ENCODE measurements at regions not wholly inside any gene's neighbourhood (a gene's known extent, or its start where the extent isn't known, plus 50 kb on each side); places are given as distances from the start of the nearest gene placed in this dataset.

- CTCF ChIA-PET: no interaction called here
- Mint-ChIP-seq H3K27me3 (peaks cover 5% of the 10 kb centered on the region), H3K4me3 (no peak overlapping the region), H3K36me3 (no peaks in the 10 kb centered on the region), H3K9me3 (no peaks in the 10 kb centered on the region), H3K4me1 (no peaks in the 10 kb centered on the region), H3K27ac (no peak overlapping the region)
- no peak for DNase-seq
These were observed 147.2 kb upstream of the GSC start for GRCh38 chr14:94917041-94917600.

- Mint-ChIP-seq H3K4me1 (no peaks in the 10 kb centered on the region), H3K27ac (no peak overlapping the region), H3K4me3 (no peak overlapping the region), H3K9me3 (no peaks in the 10 kb centered on the region), H3K36me3 (no peaks in the 10 kb centered on the region), H3K27me3 (peaks cover 9% of the 10 kb centered on the region)
- no peak for DNase-seq
- CTCF ChIA-PET: no interaction called here
These were observed 144.3 kb upstream of the GSC start for GRCh38 chr14:94914191-94914590.

GRCh38 chr14:94907626-94908261 is 137.8 kb upstream of the GSC start:
- Mint-ChIP-seq H3K4me3 (no peak overlapping the region), H3K9me3 (no peaks in the 10 kb centered on the region), H3K27ac (no peak overlapping the region), H3K4me1 (no peaks in the 10 kb centered on the region), H3K27me3 (peaks cover 24% of the 10 kb centered on the region), H3K36me3 (no peaks in the 10 kb centered on the region)
- DNase-seq: no peak
- CTCF ChIA-PET: interaction anchor here (0.9 kb wide), 1 partner anchor 366 kb away, joined by 3 read pairs; no protein-coding TSS in a partner anchor

- Mint-ChIP-seq H3K9me3 (no peaks in the 10 kb centered on the region), H3K4me1 (no peaks in the 10 kb centered on the region), H3K27ac (no peak overlapping the region), H3K27me3 (peaks cover 24% of the 10 kb centered on the region), H3K36me3 (no peaks in the 10 kb centered on the region), H3K4me3 (no peak overlapping the region)
- no peak for DNase-seq
- CTCF ChIA-PET: interaction anchor here (0.9 kb wide), 1 partner anchor 366 kb away, joined by 3 read pairs; no protein-coding TSS in a partner anchor
These were observed 137.2 kb upstream of the GSC start for GRCh38 chr14:94906991-94907587.

- Mint-ChIP-seq H3K4me1 (no peaks in the 10 kb centered on the region), H3K9me3 (no peaks in the 10 kb centered on the region), H3K27me3 (peaks cover 24% of the 10 kb centered on the region), H3K27ac (no peak overlapping the region), H3K4me3 (no peak overlapping the region), H3K36me3 (no peaks in the 10 kb centered on the region)
- CTCF ChIA-PET: interaction anchor here (0.9 kb wide), 1 partner anchor 365 kb away, joined by 3 read pairs; no protein-coding TSS in a partner anchor
- DNase-seq: no peak
These were observed 136.7 kb upstream of the GSC start for GRCh38 chr14:94906577-94906976.

- DNase-seq: no peak
These were observed 134.7 kb upstream of the GSC start for GRCh38 chr14:94904636-94905035.

GRCh38 chr14:94903883-94904282 is 134.0 kb upstream of the GSC start:
- peaks cover 26% of the 10 kb centered on the region for H3K27me3 Mint-ChIP-seq
- CTCF ChIA-PET: interaction anchor here (1.4 kb wide), 1 partner anchor 292 kb away, joined by 4 read pairs; no protein-coding TSS in a partner anchor
- DNase-seq: no peak
- H3K4me3 Mint-ChIP-seq: no peak overlapping the region
- H3K36me3 Mint-ChIP-seq: no peaks in the 10 kb centered on the region
- no peaks in the 10 kb centered on the region for H3K9me3 Mint-ChIP-seq
- H3K4me1 Mint-ChIP-seq: no peaks in the 10 kb centered on the region
- no peak overlapping the region for H3K27ac Mint-ChIP-seq

More at GRCh38 chr14:94904636-94905035, 134.7 kb upstream of the GSC start:
- H3K27ac Mint-ChIP-seq: no peak overlapping the region
- no peaks in the 10 kb centered on the region for H3K9me3 Mint-ChIP-seq
- H3K27me3 Mint-ChIP-seq: peaks cover 26% of the 10 kb centered on the region
- H3K4me1 Mint-ChIP-seq: no peaks in the 10 kb centered on the region
- H3K36me3 Mint-ChIP-seq: no peaks in the 10 kb centered on the region
- no peak overlapping the region for H3K4me3 Mint-ChIP-seq
- CTCF ChIA-PET: interaction anchor here (1.4 kb wide), 1 partner anchor 291 kb away, joined by 4 read pairs; no protein-coding TSS in a partner anchor

- Mint-ChIP-seq H3K27me3 (peaks cover 26% of the 10 kb centered on the region), H3K9me3 (no peaks in the 10 kb centered on the region), H3K36me3 (no peaks in the 10 kb centered on the region), H3K27ac (no peak overlapping the region), H3K4me1 (no peaks in the 10 kb centered on the region), H3K4me3 (no peak overlapping the region)
- CTCF ChIA-PET: interaction anchor here (1.4 kb wide), 1 partner anchor 292 kb away, joined by 4 read pairs; no protein-coding TSS in a partner anchor
- no peak for DNase-seq
These were observed 133.4 kb upstream of the GSC start for GRCh38 chr14:94903338-94903737.

GRCh38 chr14:94897561-94897960 is 127.6 kb upstream of the GSC start:
- H3K36me3 Mint-ChIP-seq: no peaks in the 10 kb centered on the region
- no peak overlapping the region for H3K27ac Mint-ChIP-seq
- peaks cover 7% of the 10 kb centered on the region for H3K27me3 Mint-ChIP-seq
- no peak overlapping the region for H3K4me3 Mint-ChIP-seq
- DNase-seq: no peak
- H3K4me1 Mint-ChIP-seq: no peaks in the 10 kb centered on the region
- CTCF ChIA-PET: no interaction called here
- H3K9me3 Mint-ChIP-seq: no peaks in the 10 kb centered on the region

GRCh38 chr14:94897082-94897481 is 127.2 kb upstream of the GSC start:
- no peak for DNase-seq
- H3K27me3 Mint-ChIP-seq: peaks cover 7% of the 10 kb centered on the region
- no peaks in the 10 kb centered on the region for H3K4me1 Mint-ChIP-seq
- no peak overlapping the region for H3K4me3 Mint-ChIP-seq
- CTCF ChIA-PET: no interaction called here
- no peaks in the 10 kb centered on the region for H3K9me3 Mint-ChIP-seq
- H3K27ac Mint-ChIP-seq: no peak overlapping the region
- no peaks in the 10 kb centered on the region for H3K36me3 Mint-ChIP-seq

- Mint-ChIP-seq H3K36me3 (no peaks in the 10 kb centered on the region), H3K4me3 (no peak overlapping the region), H3K9me3 (no peaks in the 10 kb centered on the region), H3K4me1 (no peaks in the 10 kb centered on the region), H3K27me3 (no peaks in the 10 kb centered on the region), H3K27ac (no peak overlapping the region)
- DNase-seq: no peak
- CTCF ChIA-PET: no interaction called here
These were observed 123.7 kb upstream of the GSC start for GRCh38 chr14:94893411-94894160.

- peaks cover 3% of the 10 kb centered on the region for H3K27me3 Mint-ChIP-seq
- H3K4me1 Mint-ChIP-seq: no peaks in the 10 kb centered on the region
- DNase-seq: no peak
- CTCF ChIA-PET: no interaction called here
- no peak overlapping the region for H3K4me3 Mint-ChIP-seq
- H3K36me3 Mint-ChIP-seq: no peaks in the 10 kb centered on the region
- no peaks in the 10 kb centered on the region for H3K9me3 Mint-ChIP-seq
- no peak overlapping the region for H3K27ac Mint-ChIP-seq
These were observed 120.9 kb upstream of the GSC start for GRCh38 chr14:94890785-94891184.

GRCh38 chr14:94889520-94890312 is 119.8 kb upstream of the GSC start:
- H3K36me3 Mint-ChIP-seq: no peaks in the 10 kb centered on the region
- peaks cover 3% of the 10 kb centered on the region for H3K27me3 Mint-ChIP-seq
- H3K9me3 Mint-ChIP-seq: no peaks in the 10 kb centered on the region
- H3K4me1 Mint-ChIP-seq: no peaks in the 10 kb centered on the region
- DNase-seq: no peak
- H3K27ac Mint-ChIP-seq: no peak overlapping the region
- H3K4me3 Mint-ChIP-seq: no peak overlapping the region
- CTCF ChIA-PET: no interaction called here

- DNase-seq: no peak
- Mint-ChIP-seq H3K4me1 (no peaks in the 10 kb centered on the region), H3K36me3 (no peaks in the 10 kb centered on the region), H3K27me3 (peaks cover 3% of the 10 kb centered on the region), H3K4me3 (no peak overlapping the region), H3K27ac (no peak overlapping the region), H3K9me3 (no peaks in the 10 kb centered on the region)
- CTCF ChIA-PET: no interaction called here
These were observed 118.2 kb upstream of the GSC start for GRCh38 chr14:94888121-94888520.

Measured in activated naive CD4-positive, alpha-beta T cell treated with anti-CD3 and anti-CD28 coated beads, Interleukin-2, amount 10 ng/mL, durations not matched to agents 7 days and 5 days (primary cell).